SU-DHL-6 (cell line): ENCODE measurements at regions not wholly inside any gene's neighbourhood (a gene's known extent, or its start where the extent isn't known, plus 50 kb on each side); places are given as distances from the start of the nearest gene placed in this dataset.

Experiments used
- H2AFZ ChIP-seq: fragments of 200-600 bp; sonication (generic); 2 replicates; pipeline ENCODE4 v1.6.1; 2014; ENCODE audit warnings: low read depth, mild to moderate bottlenecking, moderate library complexity, mixed read lengths, antibody characterized with exemption, low read length; ENCODE audit not compliant: severe bottlenecking
- H3F3A ChIP-seq: fragments of 200-600 bp; shearing (Covaris generic); 2 replicates; pipeline ENCODE4 v1.6.0; 2016; ENCODE audit warnings: antibody characterized with exemption, mild to moderate bottlenecking; ENCODE audit not compliant: insufficient read depth
- H3K27ac ChIP-seq: fragments of 200-600 bp; sonication (generic); 2 replicates; pipeline ENCODE4 v1.5.1; 2016; ENCODE audit warnings: low read depth, mild to moderate bottlenecking, low read length, moderate library complexity, mixed read lengths
- H3K27me3 ChIP-seq: fragments of 200-600 bp; sonication (generic), shearing (Covaris generic); 2 replicates; pipeline ENCODE4 v1.6.0; 2014; ENCODE audit warnings: mild to moderate bottlenecking, low read length
- H3K36me3 ChIP-seq: fragments of 200-600 bp; sonication (generic); 2 replicates; pipeline ENCODE4 v1.6.1; 2014; ENCODE audit warnings: mild to moderate bottlenecking, low read length, mixed read lengths
- H3K4me2 ChIP-seq: fragments of 300-600, 200-600 bp; shearing (Covaris generic), sonication (generic); 2 replicates; pipeline ENCODE4 v1.6.0; 2014; ENCODE audit warnings: low read length, low read depth, mild to moderate bottlenecking; ENCODE audit not compliant: poor library complexity, severe bottlenecking
- H3K4me3 ChIP-seq: fragments of 200-600 bp; sonication (generic); 2 replicates; pipeline ENCODE4 v1.5.1; 2014; ENCODE audit warnings: antibody characterized with exemption, low read length, mild to moderate bottlenecking, mixed read lengths; ENCODE audit not compliant: insufficient read depth, poor library complexity, severe bottlenecking
- H3K79me2 ChIP-seq: fragments of 200-600 bp; sonication (generic); 2 replicates; pipeline ENCODE4 v1.6.1; 2014; ENCODE audit warnings: mild to moderate bottlenecking, low read length, moderate library complexity; ENCODE audit not compliant: insufficient read depth
- H3K9ac ChIP-seq: fragments of 200-600 bp; sonication (generic); 2 replicates; pipeline ENCODE4 v1.7.0; 2014; ENCODE audit warnings: mild to moderate bottlenecking, low read length
- H3K9me2 ChIP-seq: fragments of 200-600 bp; sonication (generic); replicated peaks from 2 replicates; pipeline ENCODE4 v1.6.1; 2014; ENCODE audit warnings: low read length; ENCODE audit not compliant: insufficient read depth
- H3K9me3 ChIP-seq: fragments of 200-600 bp; sonication (generic); 2 replicates; pipeline ENCODE4 v1.6.1; 2014; ENCODE audit warnings: low read length, mixed read lengths; ENCODE audit not compliant: insufficient read depth
- H4K20me1 ChIP-seq: fragments of 200-600 bp; sonication (generic); 2 replicates; pipeline ENCODE4 v1.6.1; 2014; ENCODE audit warnings: low read depth, mild to moderate bottlenecking, antibody characterized with exemption, low read length, moderate library complexity, mixed read lengths
- CTCF ChIP-seq: fragments of 200-600 bp; sonication (generic); IDR thresholded peaks from one replicate; pipeline ENCODE4 v1.5.1; 2017; ENCODE audit warnings: antibody characterized with exemption, mild to moderate bottlenecking, low read length, moderate library complexity; ENCODE audit not compliant: insufficient read depth, poor library complexity, severe bottlenecking
- EZH2phosphoT487 ChIP-seq: fragments of 200-600 bp; sonication (generic), shearing (Covaris generic); conservative IDR thresholded peaks from 2 replicates; pipeline ENCODE4 v1.6.1; 2018; ENCODE audit warnings: mild to moderate bottlenecking, antibody characterized with exemption, low read length, moderate library complexity, mixed read lengths

GRCh38 chr12:16891673-16892072 is 285.7 kb upstream of the LMO3 start:
- no peak overlapping the region for H3K4me3 ChIP-seq
- H3K27me3 ChIP-seq = no peaks in the 10 kb centered on the region
- H3K79me2 ChIP-seq = no peaks in the 10 kb centered on the region
- no peak for TF ChIP-seq CTCF
- TF ChIP-seq EZH2phosphoT487 = no peak
- no peak overlapping the region for H3K4me2 ChIP-seq
- no peaks in the 10 kb centered on the region for H3K36me3 ChIP-seq
- H3K9me3 ChIP-seq = no peaks in the 10 kb centered on the region
- no peaks in the 10 kb centered on the region for H3F3A ChIP-seq
- H3K9ac ChIP-seq = no peak overlapping the region
- no peaks in the 10 kb centered on the region for H3K9me2 ChIP-seq
- no peak overlapping the region for H2AFZ ChIP-seq
- H4K20me1 ChIP-seq = no peaks in the 10 kb centered on the region
- H3K27ac ChIP-seq = no peak overlapping the region

GRCh38 chr12:16884819-16885218 is 278.9 kb upstream of the LMO3 start:
- no peaks in the 10 kb centered on the region for H3K9me3 ChIP-seq
- H3K36me3 ChIP-seq = no peaks in the 10 kb centered on the region
- H3K9me2 ChIP-seq = no peaks in the 10 kb centered on the region
- H3K4me3 ChIP-seq = no peak overlapping the region
- no peaks in the 10 kb centered on the region for H3K79me2 ChIP-seq
- no peak overlapping the region for H3K9ac ChIP-seq
- H3K27ac ChIP-seq = no peak overlapping the region
- H2AFZ ChIP-seq = no peak overlapping the region
- H3K4me2 ChIP-seq = no peak overlapping the region
- no peaks in the 10 kb centered on the region for H3K27me3 ChIP-seq
- TF ChIP-seq CTCF = no peak
- no peak for TF ChIP-seq EZH2phosphoT487
- no peaks in the 10 kb centered on the region for H3F3A ChIP-seq
- no peaks in the 10 kb centered on the region for H4K20me1 ChIP-seq

- Histone ChIP-seq H3K9me3 (no peaks in the 10 kb centered on the region), H4K20me1 (no peaks in the 10 kb centered on the region), H3K4me2 (no peak overlapping the region), H3F3A (no peaks in the 10 kb centered on the region), H3K79me2 (no peaks in the 10 kb centered on the region), H3K9ac (no peak overlapping the region), H3K27me3 (no peaks in the 10 kb centered on the region), H3K4me3 (no peak overlapping the region), H2AFZ (no peak overlapping the region), H3K36me3 (no peaks in the 10 kb centered on the region), H3K9me2 (no peaks in the 10 kb centered on the region), H3K27ac (no peak overlapping the region)
- TF ChIP-seq EZH2phosphoT487 (no peak), CTCF (no peak)
These were observed 278.1 kb upstream of the LMO3 start for GRCh38 chr12:16884056-16884455.
